AG04449 (cell line): ENCODE measurements at regions not wholly inside any gene's neighbourhood (a gene's known extent, or its start where the extent isn't known, plus 50 kb on each side); places are given as distances from the start of the nearest gene placed in this dataset.

Experiments used
- CTCF ChIA-PET: fragments of 350-600 bp; formaldehyde crosslinking; extraction: SDS; loops from one replicate; lab custom pipeline; 2021; ENCODE audit warnings: antibody characterized with exemption; lab: Yijun Ruan, JAX
- POLR2A ChIA-PET: fragments of 400-600, 350-600 bp; formaldehyde crosslinking; extraction: SDS; loops from one replicate; lab custom pipeline; 2020; ENCODE audit warnings: antibody characterized with exemption, inconsistent platforms; lab: Yijun Ruan, JAX
- DNase-seq: peaks from one replicate; pipeline ENCODE4 v3.0.0-alpha.2; 2010; ENCODE audit warnings: low read depth, low spot score
- H3K4me3 ChIP-seq: 2 replicates; pipeline ENCODE4 v1.5.1; 2011; ENCODE audit warnings: low read depth, mild to moderate bottlenecking, control low read depth, low read length
- CTCF ChIP-seq: IDR thresholded peaks from one replicate; pipeline ENCODE4 v1.5.1; 2011; ENCODE audit warnings: mild to moderate bottlenecking, moderate library complexity, low read length, control low read depth, inconsistent platforms; ENCODE audit not compliant: insufficient read depth; ENCODE audit errors: missing control alignments

DNA sequence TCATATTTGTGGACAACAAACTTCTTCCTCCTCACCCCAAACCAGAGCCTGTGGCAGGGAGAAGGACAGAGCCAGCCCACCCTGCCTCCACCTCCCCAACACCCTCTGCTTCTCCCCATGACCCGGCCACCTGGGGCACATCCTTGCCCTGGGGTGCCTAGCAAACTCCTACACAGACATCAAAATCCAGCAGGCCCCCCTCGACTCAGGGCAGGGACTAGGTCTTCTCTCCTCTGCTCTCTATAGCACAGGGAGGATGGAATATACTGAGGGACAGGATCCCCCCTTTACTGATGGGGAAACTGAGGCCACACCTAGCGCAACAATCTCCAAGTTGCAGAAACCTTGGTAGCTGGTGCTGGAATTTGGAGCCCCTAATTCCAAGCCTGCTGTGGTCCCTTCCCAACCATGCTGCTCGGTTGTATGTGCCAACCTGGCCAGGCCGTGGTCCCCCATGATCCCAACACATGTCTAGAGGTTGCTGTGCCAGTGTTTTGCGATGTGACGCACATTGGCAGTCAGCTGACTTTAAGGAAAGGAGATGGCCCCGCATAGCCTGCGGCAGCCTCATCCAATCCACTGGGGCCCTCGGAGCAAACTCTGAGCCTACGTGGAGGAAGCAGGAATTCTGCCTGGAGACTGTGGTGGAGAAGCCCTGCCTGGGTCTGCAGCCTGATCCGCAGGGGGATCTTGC is 53.9 kb upstream of the ADRA2C start:
- TF ChIP-seq CTCF = no peak
- POLR2A ChIA-PET = no interaction called here
- no peak for DNase-seq
- no peak overlapping the region for H3K4me3 ChIP-seq
- CTCF ChIA-PET = no interaction called here

DNA sequence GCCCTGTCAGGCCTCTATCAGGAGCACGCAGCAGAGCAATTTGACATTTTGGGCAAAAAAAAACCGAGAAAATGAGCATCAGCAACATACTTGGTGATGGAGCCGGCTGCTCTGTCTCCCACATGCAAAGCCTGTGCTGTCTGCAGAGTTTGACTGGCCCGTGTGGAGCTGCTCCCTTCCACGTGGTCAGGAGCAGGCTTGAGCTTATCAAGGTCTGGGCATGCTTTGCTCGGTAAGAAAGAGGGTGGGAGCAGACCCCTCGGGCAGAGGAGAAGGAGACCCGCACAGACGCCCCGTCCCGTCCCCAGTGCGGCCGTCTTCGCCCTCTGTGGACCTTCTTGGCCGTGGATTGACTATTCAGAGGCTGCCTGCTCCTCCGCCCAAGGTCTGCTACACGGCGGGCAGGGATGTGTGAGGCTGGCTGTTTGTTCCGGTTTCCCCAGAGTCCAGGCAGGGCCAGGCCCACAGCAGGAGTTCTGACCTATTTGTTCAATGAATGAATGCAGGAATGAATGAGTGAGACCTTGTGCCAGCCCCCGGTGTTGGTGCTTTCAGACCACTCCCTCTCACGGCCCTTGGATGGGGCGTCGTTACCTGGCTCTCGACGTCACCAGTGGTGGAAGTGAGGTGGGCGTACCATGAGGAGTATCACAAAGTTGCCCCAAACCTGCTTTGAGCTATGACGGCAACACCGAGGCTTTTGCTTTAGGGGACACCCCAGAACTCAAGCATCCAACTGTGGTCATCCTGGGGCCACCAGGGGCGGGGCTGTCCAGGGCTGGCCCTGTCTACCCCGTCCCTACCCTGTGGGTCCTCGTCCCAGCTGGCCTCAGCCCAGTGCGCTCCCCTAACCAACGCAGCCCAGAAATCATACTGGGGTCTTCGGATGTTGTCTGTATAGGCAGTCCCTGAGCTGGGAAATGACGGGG is 54.7 kb upstream of the ADRA2C start:
- CTCF ChIA-PET = no interaction called here
- no peak for DNase-seq
- TF ChIP-seq CTCF = no peak
- POLR2A ChIA-PET = no interaction called here
- H3K4me3 ChIP-seq = no peak overlapping the region

DNA sequence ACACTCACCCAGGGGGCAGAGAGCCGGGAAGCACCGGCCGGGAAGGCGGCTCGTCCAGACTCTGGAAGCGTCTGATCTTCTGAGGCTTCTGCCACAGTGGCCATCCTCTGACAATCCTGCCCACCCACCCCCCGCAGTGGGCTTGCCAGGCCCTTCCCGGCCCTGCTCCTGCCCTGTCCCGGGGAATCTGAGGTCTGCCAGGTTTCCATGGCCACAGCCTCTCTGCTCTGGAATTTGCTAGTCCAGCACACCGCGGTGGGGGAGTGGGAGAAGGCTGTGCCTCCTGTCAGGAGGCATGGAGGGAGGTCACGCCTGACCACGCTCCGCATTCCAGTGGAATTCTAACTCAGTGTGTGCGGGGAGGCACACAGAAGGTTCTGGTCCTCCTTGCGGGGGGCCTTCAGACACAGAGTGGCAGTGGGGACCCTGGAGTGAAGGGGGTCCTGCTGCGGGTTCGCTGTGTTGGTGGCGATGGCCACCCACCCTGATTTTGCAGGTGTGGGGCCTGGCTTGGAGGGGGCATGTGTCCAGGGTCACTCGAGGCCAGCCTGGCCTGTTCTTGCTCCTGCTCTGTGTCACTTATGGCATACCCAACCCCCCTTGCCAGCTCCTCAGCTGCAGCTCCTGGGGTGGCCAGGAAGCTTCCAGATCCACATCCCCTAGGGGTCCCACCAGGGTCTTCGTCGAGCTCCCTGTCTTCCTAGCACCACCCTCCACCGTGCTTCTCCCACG is 55.6 kb upstream of the ADRA2C start:
- DNase-seq = no peak
- ChIA-PET POLR2A (no interaction called here), CTCF (no interaction called here)

GRCh38 chr4:3709846-3710441 is 56.2 kb upstream of the ADRA2C start:
- ChIA-PET POLR2A (interaction anchor here (0.8 kb wide), 1 partner anchor 245 kb away, joined by 3 read pairs; no protein-coding TSS in a partner anchor), CTCF (no interaction called here)
- no peak for DNase-seq
- H3K4me3 ChIP-seq = no peak overlapping the region
- no peak for TF ChIP-seq CTCF

More for the DNA sequence above, 55.6 kb upstream of the ADRA2C start:
- no peak for TF ChIP-seq CTCF
- H3K4me3 ChIP-seq = no peak overlapping the region

GRCh38 chr4:3709061-3709845 is 56.9 kb upstream of the ADRA2C start:
- no peak for TF ChIP-seq CTCF
- DNase-seq = no peak
- ChIA-PET POLR2A (interaction anchor here (0.8 kb wide), 1 partner anchor 245 kb away, joined by 3 read pairs; no protein-coding TSS in a partner anchor), CTCF (no interaction called here)
- no peak overlapping the region for H3K4me3 ChIP-seq
